ENCODE measurements at regions not wholly inside any gene's neighbourhood (a gene's known extent, or its start where the extent isn't known, plus 50 kb on each side); places are given as distances from the start of the nearest gene placed in this dataset.

GRCh38 chr11:36750349-36750748 is 152.3 kb upstream of the RAG2 start:
- 75 to 80% methylated on average over 1 of the region's 1 CpG for WGBS, 2 experiments (ENCODE audit: insufficient coverage in 1 of 2, insufficient read length in 1 of 2)
- no peaks in the 10 kb centered on the region for H3K4me1 ChIP-seq (ENCODE audit: control insufficient read depth, insufficient read depth, low read length)
- no peaks in the 10 kb centered on the region for H3K9me3 ChIP-seq (ENCODE audit: control insufficient read depth, low read length)
- H3K9me3 Mint-ChIP-seq, result no peaks in the 10 kb centered on the region
- no peak for DNase-seq
- no peaks in the 10 kb centered on the region for H3K4me1 Mint-ChIP-seq
- no peak overlapping the region for H3K4me3 ChIP-seq (ENCODE audit: low read length)
- H3K4me3 Mint-ChIP-seq, result no peak overlapping the region
- no peak overlapping the region for H3K27ac Mint-ChIP-seq
- H3K36me3 ChIP-seq (ENCODE audit: control insufficient read depth, insufficient read depth, low read length), result no peaks in the 10 kb centered on the region
- peaks cover 5% of the 10 kb centered on the region for H3K27me3 Mint-ChIP-seq (ENCODE audit: insufficient read depth)
- peaks cover 6% of the 10 kb centered on the region for H3K27me3 ChIP-seq (ENCODE audit: control insufficient read depth, insufficient read depth, low read length, poor library complexity, severe bottlenecking)
- H3K27ac ChIP-seq (ENCODE audit: low read depth, low read length), result no peak overlapping the region
- no peaks in the 10 kb centered on the region for H3K36me3 Mint-ChIP-seq (ENCODE audit: low read depth)
- no peak for TF ChIP-seq CTCF (conservative IDR thresholded peaks at IDR 0.05)
- H3K9ac ChIP-seq (ENCODE audit: extremely low read depth, low read length, poor library complexity, severe bottlenecking), result no peak overlapping the region

GRCh38 chr11:36748836-36749235 is 150.8 kb upstream of the RAG2 start:
- H3K27ac ChIP-seq (ENCODE audit: low read depth, low read length), result no peak overlapping the region
- H3K4me1 ChIP-seq (ENCODE audit: control insufficient read depth, insufficient read depth, low read length), result no peaks in the 10 kb centered on the region
- TF ChIP-seq CTCF (conservative IDR thresholded peaks at IDR 0.05), result no peak
- H3K27me3 ChIP-seq (ENCODE audit: control insufficient read depth, insufficient read depth, low read length, poor library complexity, severe bottlenecking), result peaks cover 6% of the 10 kb centered on the region
- Mint-ChIP-seq H3K4me3 (no peak overlapping the region), H3K27ac (no peak overlapping the region), H3K27me3 (ENCODE audit: insufficient read depth) (peaks cover 15% of the 10 kb centered on the region), H3K36me3 (ENCODE audit: low read depth) (no peaks in the 10 kb centered on the region), H3K9me3 (no peaks in the 10 kb centered on the region), H3K4me1 (peaks cover 2% of the 10 kb centered on the region)
- no peak for DNase-seq
- no peaks in the 10 kb centered on the region for H3K9me3 ChIP-seq (ENCODE audit: control insufficient read depth, low read length)
- 93 to 100% methylated on average over 2 of the region's 2 CpGs for WGBS, 2 experiments (ENCODE audit: insufficient coverage in 1 of 2, insufficient read length in 1 of 2)
- no peaks in the 10 kb centered on the region for H3K36me3 ChIP-seq (ENCODE audit: control insufficient read depth, insufficient read depth, low read length)
- H3K9ac ChIP-seq (ENCODE audit: extremely low read depth, low read length, poor library complexity, severe bottlenecking), result no peak overlapping the region
- H3K4me3 ChIP-seq (ENCODE audit: low read length), result no peak overlapping the region

GRCh38 chr11:36746886-36747710 is 149.1 kb upstream of the RAG2 start:
- Mint-ChIP-seq H3K36me3 (ENCODE audit: low read depth) (no peaks in the 10 kb centered on the region), H3K4me1 (peaks cover 2% of the 10 kb centered on the region), H3K4me3 (no peak overlapping the region), H3K27ac (no peak overlapping the region), H3K27me3 (ENCODE audit: insufficient read depth) (peaks cover 20% of the 10 kb centered on the region), H3K9me3 (no peaks in the 10 kb centered on the region)
- TF ChIP-seq CTCF (conservative IDR thresholded peaks at IDR 0.05), result peak; percentile 100
- H3K9ac ChIP-seq (ENCODE audit: extremely low read depth, low read length, poor library complexity, severe bottlenecking), result no peak overlapping the region
- H3K4me3 ChIP-seq (ENCODE audit: low read length), result no peak overlapping the region
- peak; percentile 97 for DNase-seq
- no peaks in the 10 kb centered on the region for H3K4me1 ChIP-seq (ENCODE audit: control insufficient read depth, insufficient read depth, low read length)
- peaks cover 6% of the 10 kb centered on the region for H3K27me3 ChIP-seq (ENCODE audit: control insufficient read depth, insufficient read depth, low read length, poor library complexity, severe bottlenecking)
- no peaks in the 10 kb centered on the region for H3K9me3 ChIP-seq (ENCODE audit: control insufficient read depth, low read length)
- WGBS, 2 experiments (ENCODE audit: insufficient coverage in 1 of 2, insufficient read length in 1 of 2), result 51 to 54% methylated on average over 3 to 7 of the region's 7 CpGs
- no peak overlapping the region for H3K27ac ChIP-seq (ENCODE audit: low read depth, low read length)
- H3K36me3 ChIP-seq (ENCODE audit: control insufficient read depth, insufficient read depth, low read length), result no peaks in the 10 kb centered on the region
